ENCODE measurements at regions not wholly inside any gene's neighbourhood (a gene's known extent, or its start where the extent isn't known, plus 50 kb on each side); places are given as distances from the start of the nearest gene placed in this dataset.

DNA sequence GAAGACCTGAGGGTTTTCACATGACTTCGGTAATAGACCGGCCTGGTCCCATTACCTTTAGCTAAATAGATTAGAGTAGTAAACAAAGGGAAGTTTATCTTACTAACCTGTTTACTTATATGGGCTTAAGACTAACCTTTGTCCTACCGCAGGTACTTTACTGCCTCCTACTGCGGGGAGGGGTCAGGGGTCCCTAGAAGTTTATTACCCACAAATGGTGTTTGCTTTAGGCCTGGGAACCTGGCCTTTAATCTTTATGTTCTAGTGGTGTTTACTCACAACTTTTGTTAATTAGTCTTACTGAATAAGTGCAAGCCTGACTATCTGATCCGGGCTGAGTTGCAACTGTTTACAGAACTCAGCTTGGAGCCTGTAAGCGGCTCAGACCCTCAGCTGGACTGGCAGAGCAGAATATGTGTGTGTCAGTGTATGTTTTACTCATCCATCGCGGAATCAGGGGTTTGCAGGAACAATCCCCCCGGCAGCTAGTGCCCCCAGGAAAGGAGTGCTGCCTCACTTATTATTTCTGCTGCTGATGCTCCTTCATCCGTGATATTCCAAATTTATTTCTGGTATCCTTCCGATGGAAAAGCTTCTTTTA, 578.9 kb upstream of the SEMA3D start:
- no peak overlapping the region for H3K27ac ChIP-seq (ENCODE audit: control insufficient read depth, insufficient read depth, low read length)
- no peaks in the 10 kb centered on the region for H3K4me1 ChIP-seq (ENCODE audit: control insufficient read depth, extremely low read depth, insufficient read depth, low read length)
- H2AFZ ChIP-seq (ENCODE audit: control insufficient read depth, low read length) = no peak overlapping the region
- dilution Hi-C loops (cut with MboI; ENCODE audit: extremely low pct_ligation_motif_present, low sequenced_read_pairs) = no loop called here
- H3K9me1 ChIP-seq (ENCODE audit: control insufficient read depth, extremely low read depth, insufficient read depth, low read length) = no peaks in the 10 kb centered on the region
- H3K9ac ChIP-seq (ENCODE audit: control insufficient read depth, extremely low read depth, insufficient read depth, low read length) = no peak overlapping the region
- no peaks in the 10 kb centered on the region for H3K27me3 ChIP-seq (ENCODE audit: control insufficient read depth, extremely low read depth, insufficient read depth, low read length)
- no peaks in the 10 kb centered on the region for H3K79me2 ChIP-seq (ENCODE audit: control insufficient read depth, insufficient read depth, low read length)
- no peaks in the 10 kb centered on the region for H4K20me1 ChIP-seq (ENCODE audit: control insufficient read depth, extremely low read depth, insufficient read depth, low read length)
- H3K9me3 ChIP-seq (ENCODE audit: control insufficient read depth, low read depth, low read length) = no peaks in the 10 kb centered on the region
- no peak for FAIRE-seq
- no peak overlapping the region for H3K4me3 ChIP-seq (ENCODE audit: control insufficient read depth in 2 of 3, extremely low read depth in 1 of 3, insufficient read depth in 2 of 3, low read depth in 1 of 3, low read length in 3 of 3)
- no peak for TF ChIP-seq EZH2 (IDR thresholded peaks at IDR 0.05; ENCODE audit: low read length)
- TF ChIP-seq, protein P1, sequence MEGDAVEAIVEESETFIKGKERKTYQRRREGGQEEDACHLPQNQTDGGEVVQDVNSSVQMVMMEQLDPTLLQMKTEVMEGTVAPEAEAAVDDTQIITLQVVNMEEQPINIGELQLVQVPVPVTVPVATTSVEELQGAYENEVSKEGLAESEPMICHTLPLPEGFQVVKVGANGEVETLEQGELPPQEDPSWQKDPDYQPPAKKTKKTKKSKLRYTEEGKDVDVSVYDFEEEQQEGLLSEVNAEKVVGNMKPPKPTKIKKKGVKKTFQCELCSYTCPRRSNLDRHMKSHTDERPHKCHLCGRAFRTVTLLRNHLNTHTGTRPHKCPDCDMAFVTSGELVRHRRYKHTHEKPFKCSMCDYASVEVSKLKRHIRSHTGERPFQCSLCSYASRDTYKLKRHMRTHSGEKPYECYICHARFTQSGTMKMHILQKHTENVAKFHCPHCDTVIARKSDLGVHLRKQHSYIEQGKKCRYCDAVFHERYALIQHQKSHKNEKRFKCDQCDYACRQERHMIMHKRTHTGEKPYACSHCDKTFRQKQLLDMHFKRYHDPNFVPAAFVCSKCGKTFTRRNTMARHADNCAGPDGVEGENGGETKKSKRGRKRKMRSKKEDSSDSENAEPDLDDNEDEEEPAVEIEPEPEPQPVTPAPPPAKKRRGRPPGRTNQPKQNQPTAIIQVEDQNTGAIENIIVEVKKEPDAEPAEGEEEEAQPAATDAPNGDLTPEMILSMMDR (optimal IDR thresholded peaks at IDR 0.05 in 1 of 3, IDR thresholded peaks at IDR 0.05 in 1 of 3, conservative IDR thresholded peaks at IDR 0.05 in 1 of 3; ENCODE audit: extremely low read depth in 1 of 3, insufficient read depth in 2 of 3, low read length in 3 of 3) = no peak
- H3K36me3 ChIP-seq (ENCODE audit: control insufficient read depth in 2 of 2, extremely low read depth in 1 of 2, insufficient read depth in 2 of 2, low read length in 2 of 2) = no peaks in the 10 kb centered on the region
- DNase-seq (ENCODE audit: low read depth, low spot score) = no peak
- no peak overlapping the region for H3K4me2 ChIP-seq (ENCODE audit: control insufficient read depth, extremely low read depth, insufficient read depth, low read depth, low read length)

DNA sequence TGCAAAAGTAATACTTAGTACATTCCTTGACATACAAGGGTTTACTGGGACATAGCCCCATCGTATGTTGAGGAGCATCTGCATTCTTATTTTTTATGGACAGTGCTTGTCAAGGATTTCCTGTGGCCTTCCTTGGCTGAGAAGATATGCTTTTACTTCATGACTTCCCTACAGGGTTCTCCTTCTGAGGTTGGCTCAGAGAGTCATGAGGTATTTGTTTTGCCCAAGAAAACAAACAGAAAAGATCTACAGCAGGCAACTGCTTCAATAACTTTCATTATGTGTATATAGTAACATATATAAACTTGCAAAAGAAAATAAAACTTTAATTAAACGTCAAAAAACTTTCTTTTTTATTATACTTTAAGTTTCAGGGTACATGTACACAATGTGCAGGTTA, 577.2 kb upstream of the SEMA3D start:
- Histone ChIP-seq H3K4me2 (ENCODE audit: control insufficient read depth, extremely low read depth, insufficient read depth, low read depth, low read length) (no peak overlapping the region), H3K4me3 (ENCODE audit: control insufficient read depth in 2 of 3, extremely low read depth in 1 of 3, insufficient read depth in 2 of 3, low read depth in 1 of 3, low read length in 3 of 3) (no peak overlapping the region), H2AFZ (ENCODE audit: control insufficient read depth, low read length) (no peak overlapping the region), H3K9me1 (ENCODE audit: control insufficient read depth, extremely low read depth, insufficient read depth, low read length) (no peaks in the 10 kb centered on the region), H3K27me3 (ENCODE audit: control insufficient read depth, extremely low read depth, insufficient read depth, low read length) (no peaks in the 10 kb centered on the region), H3K36me3 (ENCODE audit: control insufficient read depth in 2 of 2, extremely low read depth in 1 of 2, insufficient read depth in 2 of 2, low read length in 2 of 2) (no peaks in the 10 kb centered on the region), H3K9me3 (ENCODE audit: control insufficient read depth, low read depth, low read length) (no peaks in the 10 kb centered on the region), H3K4me1 (ENCODE audit: control insufficient read depth, extremely low read depth, insufficient read depth, low read length) (no peaks in the 10 kb centered on the region), H3K27ac (ENCODE audit: control insufficient read depth, insufficient read depth, low read length) (no peak overlapping the region), H3K79me2 (ENCODE audit: control insufficient read depth, insufficient read depth, low read length) (no peaks in the 10 kb centered on the region), H4K20me1 (ENCODE audit: control insufficient read depth, extremely low read depth, insufficient read depth, low read length) (no peaks in the 10 kb centered on the region), H3K9ac (ENCODE audit: control insufficient read depth, extremely low read depth, insufficient read depth, low read length) (no peak overlapping the region)
- DNase-seq (ENCODE audit: low read depth, low spot score) (no peak), FAIRE-seq (no peak)
- dilution Hi-C loops (cut with MboI; ENCODE audit: extremely low pct_ligation_motif_present, low sequenced_read_pairs) = no loop called here
- TF ChIP-seq EZH2 (IDR thresholded peaks at IDR 0.05; ENCODE audit: low read length) = no peak
- TF ChIP-seq, protein P1 (optimal IDR thresholded peaks at IDR 0.05 in 1 of 3, IDR thresholded peaks at IDR 0.05 in 1 of 3, conservative IDR thresholded peaks at IDR 0.05 in 1 of 3; ENCODE audit: extremely low read depth in 1 of 3, insufficient read depth in 2 of 3, low read length in 3 of 3) = no peak

All from keratinocyte (primary cell).